ENCODE measurements at regions not wholly inside any gene's neighbourhood (a gene's known extent, or its start where the extent isn't known, plus 50 kb on each side); places are given as distances from the start of the nearest gene placed in this dataset.
"Not testable (repeated sequence)": the region's sequence is repeated elsewhere in the genome, so short reads cannot be mapped to it uniquely, and the experiment has no call there.

DNA sequence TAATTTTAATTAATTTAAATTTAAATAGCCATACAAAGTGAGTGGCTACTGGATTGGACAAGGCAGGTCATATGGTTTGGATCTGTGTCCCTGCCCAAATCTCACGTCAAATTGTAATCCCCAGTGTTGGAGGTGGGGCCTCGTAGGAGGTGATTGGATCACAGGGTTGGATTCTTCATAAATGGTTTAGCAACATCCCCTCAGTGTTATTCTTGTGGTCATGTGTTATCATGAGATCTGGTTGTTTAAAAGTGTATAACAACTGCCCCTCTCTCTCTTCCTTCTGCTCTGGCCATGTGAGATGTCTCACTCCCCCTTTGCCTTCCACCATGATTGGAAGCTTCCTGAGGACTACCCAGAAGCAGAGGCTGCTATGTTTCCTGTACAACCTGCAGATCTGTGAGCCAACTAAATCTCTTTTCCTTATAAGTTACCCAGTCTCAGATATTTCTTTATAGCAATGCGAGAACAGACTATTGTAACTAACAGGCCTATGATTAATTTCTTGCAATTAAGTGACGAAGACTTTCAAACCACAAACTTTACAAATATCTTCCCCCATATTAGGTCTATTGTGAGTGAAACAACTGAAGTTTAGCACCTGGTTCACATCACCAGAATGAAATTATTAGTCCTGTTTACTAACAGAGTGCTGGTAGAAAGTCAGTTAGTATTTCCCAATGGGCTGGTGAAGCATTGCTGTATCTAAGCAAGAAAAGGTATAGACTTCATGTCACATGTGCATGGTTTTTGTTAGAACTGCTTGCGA is 60.0 kb upstream of the TNFAIP3 start:
- H3K27me3 ChIP-seq (ENCODE audit: control insufficient read depth, insufficient read depth, low read length) = no peaks in the 10 kb centered on the region
- TF ChIP-seq, protein P1, sequence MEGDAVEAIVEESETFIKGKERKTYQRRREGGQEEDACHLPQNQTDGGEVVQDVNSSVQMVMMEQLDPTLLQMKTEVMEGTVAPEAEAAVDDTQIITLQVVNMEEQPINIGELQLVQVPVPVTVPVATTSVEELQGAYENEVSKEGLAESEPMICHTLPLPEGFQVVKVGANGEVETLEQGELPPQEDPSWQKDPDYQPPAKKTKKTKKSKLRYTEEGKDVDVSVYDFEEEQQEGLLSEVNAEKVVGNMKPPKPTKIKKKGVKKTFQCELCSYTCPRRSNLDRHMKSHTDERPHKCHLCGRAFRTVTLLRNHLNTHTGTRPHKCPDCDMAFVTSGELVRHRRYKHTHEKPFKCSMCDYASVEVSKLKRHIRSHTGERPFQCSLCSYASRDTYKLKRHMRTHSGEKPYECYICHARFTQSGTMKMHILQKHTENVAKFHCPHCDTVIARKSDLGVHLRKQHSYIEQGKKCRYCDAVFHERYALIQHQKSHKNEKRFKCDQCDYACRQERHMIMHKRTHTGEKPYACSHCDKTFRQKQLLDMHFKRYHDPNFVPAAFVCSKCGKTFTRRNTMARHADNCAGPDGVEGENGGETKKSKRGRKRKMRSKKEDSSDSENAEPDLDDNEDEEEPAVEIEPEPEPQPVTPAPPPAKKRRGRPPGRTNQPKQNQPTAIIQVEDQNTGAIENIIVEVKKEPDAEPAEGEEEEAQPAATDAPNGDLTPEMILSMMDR (IDR thresholded peaks at IDR 0.05; ENCODE audit: borderline replicate concordance, extremely low read depth, insufficient read depth) = no peak
- H3K9ac ChIP-seq (ENCODE audit: low read length in 3 of 3) = no peak overlapping the region
- H3K27ac ChIP-seq (ENCODE audit: low read depth in 2 of 2, low read length in 2 of 2) = no peak overlapping the region
- DNase-seq (no peak), FAIRE-seq (no peak)
- no peaks in the 10 kb centered on the region for H3K9me3 ChIP-seq (ENCODE audit: control insufficient read depth in 2 of 3, insufficient read depth in 1 of 3, low read length in 3 of 3)
- H3K4me1 ChIP-seq (ENCODE audit: control insufficient read depth in 2 of 3, insufficient read depth in 2 of 3, low read depth in 1 of 3, low read length in 3 of 3) = peaks cover 0 to 14% (median 4%) of the 10 kb centered on the region in 3 donors
- intact Hi-C loops (cut with DNase I) = no loop called here
- no peak overlapping the region for H3K4me3 ChIP-seq (ENCODE audit: low read length in 3 of 3)
- no peaks in the 10 kb centered on the region for H3K36me3 ChIP-seq (ENCODE audit: control insufficient read depth in 2 of 3, insufficient read depth in 3 of 3, low read length in 3 of 3)

DNA sequence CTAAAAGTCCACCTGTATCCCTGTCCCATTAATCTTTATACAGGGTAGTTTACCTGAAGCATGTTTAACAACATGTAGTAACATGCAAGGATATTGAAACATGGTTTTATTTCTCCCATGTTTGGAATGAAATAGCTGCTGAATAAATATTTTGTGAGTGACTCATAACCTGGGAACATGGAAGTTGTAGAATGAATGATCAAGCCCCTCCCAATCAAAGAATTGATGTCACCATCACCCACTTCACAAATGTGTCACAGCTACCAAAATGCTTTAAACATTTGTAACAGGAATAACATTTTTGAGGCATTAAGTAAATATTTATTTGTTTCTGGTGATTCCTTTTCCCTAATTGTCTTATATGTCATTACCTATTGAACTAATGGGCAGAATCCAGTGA is 58.9 kb upstream of the TNFAIP3 start:
- Histone ChIP-seq H3K9ac (ENCODE audit: low read length in 3 of 3) (no peak overlapping the region), H3K36me3 (ENCODE audit: control insufficient read depth in 2 of 3, insufficient read depth in 3 of 3, low read length in 3 of 3) (no peaks in the 10 kb centered on the region), H3K9me3 (ENCODE audit: control insufficient read depth in 2 of 3, insufficient read depth in 1 of 3, low read length in 3 of 3) (no peaks in the 10 kb centered on the region), H3K4me3 (ENCODE audit: low read length in 3 of 3) (no peak overlapping the region), H3K27me3 (ENCODE audit: control insufficient read depth, insufficient read depth, low read length) (no peaks in the 10 kb centered on the region), H3K4me1 (ENCODE audit: control insufficient read depth in 2 of 3, insufficient read depth in 2 of 3, low read depth in 1 of 3, low read length in 3 of 3) (peaks cover 0 to 14% (median 4%) of the 10 kb centered on the region in 3 donors), H3K27ac (ENCODE audit: low read depth in 2 of 2, low read length in 2 of 2) (no peak overlapping the region)
- no peak for FAIRE-seq
- TF ChIP-seq, protein P1 (IDR thresholded peaks at IDR 0.05; ENCODE audit: borderline replicate concordance, extremely low read depth, insufficient read depth) = no peak
- intact Hi-C loops (cut with DNase I) = no loop called here
- no peak for DNase-seq

DNA sequence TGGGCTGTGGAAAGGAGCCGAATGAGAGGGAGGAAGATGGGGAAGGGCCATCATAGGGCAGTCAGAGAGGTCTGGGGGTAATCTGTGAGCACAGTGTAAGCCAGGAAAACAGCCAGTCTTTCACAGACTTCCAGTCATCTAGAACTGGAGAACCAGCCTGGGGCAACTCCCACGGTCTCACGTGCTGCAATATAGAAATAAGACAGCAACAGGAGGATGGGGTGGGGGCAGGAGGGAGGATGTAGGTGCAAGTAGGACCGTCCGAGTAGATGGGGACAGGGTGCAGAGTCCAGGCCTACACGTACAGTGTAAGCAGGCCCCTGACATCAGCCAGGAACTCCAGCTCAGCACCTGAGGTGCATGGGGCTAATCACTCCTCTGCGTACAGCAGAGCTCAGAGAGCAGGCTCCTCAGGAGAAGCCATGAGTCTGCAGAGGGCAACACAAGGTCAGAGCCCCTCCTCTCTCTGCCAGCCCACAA is 58.2 kb upstream of the TNFAIP3 start:
- DNase-seq = peak in 4 of 5 donors; percentile 27 to 57 (median 32)
- Histone ChIP-seq H3K4me1 (ENCODE audit: control insufficient read depth in 2 of 3, insufficient read depth in 2 of 3, low read depth in 1 of 3, low read length in 3 of 3) (peaks cover 0 to 12% (median 4%) of the 10 kb centered on the region in 3 donors), H3K9ac (ENCODE audit: low read length in 3 of 3) (no peak overlapping the region), H3K4me3 (ENCODE audit: low read length in 3 of 3) (no peak overlapping the region), H3K36me3 (ENCODE audit: control insufficient read depth in 2 of 3, insufficient read depth in 3 of 3, low read length in 3 of 3) (no peaks in the 10 kb centered on the region), H3K27me3 (ENCODE audit: control insufficient read depth, insufficient read depth, low read length) (no peaks in the 10 kb centered on the region), H3K9me3 (ENCODE audit: control insufficient read depth in 2 of 3, insufficient read depth in 1 of 3, low read length in 3 of 3) (no peaks in the 10 kb centered on the region), H3K27ac (ENCODE audit: low read depth in 2 of 2, low read length in 2 of 2) (no peak overlapping the region)
- intact Hi-C loops (cut with DNase I) = no loop called here
- TF ChIP-seq, protein P1 (IDR thresholded peaks at IDR 0.05; ENCODE audit: borderline replicate concordance, extremely low read depth, insufficient read depth) = no peak
- FAIRE-seq = no peak

DNA sequence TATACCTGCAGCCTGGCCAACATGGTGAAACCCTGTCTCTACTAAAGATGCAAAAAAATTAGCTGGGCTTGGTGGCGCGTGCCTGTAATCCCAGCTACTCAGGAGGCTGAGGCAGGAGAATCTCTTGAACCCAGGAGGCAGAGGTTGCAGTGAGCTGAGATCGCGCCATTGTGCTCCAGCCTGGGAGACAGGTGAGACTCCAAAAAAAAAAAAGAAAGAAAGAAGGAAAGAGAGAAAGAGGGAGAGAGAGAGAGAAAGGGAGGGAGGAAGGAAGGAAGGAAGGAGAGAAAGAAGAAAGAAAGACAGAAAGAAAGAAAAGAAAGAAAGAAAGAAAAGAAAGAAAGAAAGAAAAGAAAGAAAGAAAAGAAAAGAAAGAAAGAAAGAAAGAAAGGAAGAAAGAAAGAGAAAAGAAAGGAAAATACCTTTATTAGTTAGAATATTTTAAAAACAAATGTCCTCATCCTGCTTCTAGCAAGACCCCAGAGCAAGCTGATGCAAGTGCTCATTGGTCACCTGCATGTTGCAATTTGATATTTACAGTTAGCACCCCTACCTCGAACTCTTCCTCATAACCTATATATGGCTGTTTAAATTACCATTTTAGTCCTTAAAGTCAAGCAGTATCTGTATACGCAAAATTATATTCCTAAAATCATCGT is 57.0 kb upstream of the TNFAIP3 start:
- H3K4me3 ChIP-seq (ENCODE audit: low read length in 3 of 3); DNase-seq; intact Hi-C loops (cut with DNase I); H3K9ac ChIP-seq (ENCODE audit: low read length in 3 of 3); H3K27me3 ChIP-seq (ENCODE audit: control insufficient read depth, insufficient read depth, low read length); FAIRE-seq; H3K27ac ChIP-seq (ENCODE audit: low read depth in 2 of 2, low read length in 2 of 2); H3K4me1 ChIP-seq (ENCODE audit: control insufficient read depth in 2 of 3, insufficient read depth in 2 of 3, low read depth in 1 of 3, low read length in 3 of 3); H3K36me3 ChIP-seq (ENCODE audit: control insufficient read depth in 2 of 3, insufficient read depth in 3 of 3, low read length in 3 of 3); H3K9me3 ChIP-seq (ENCODE audit: control insufficient read depth in 2 of 3, insufficient read depth in 1 of 3, low read length in 3 of 3): not testable (repeated sequence)
